BLaER1 (cell line): ENCODE measurements at regions not wholly inside any gene's neighbourhood (a gene's known extent, or its start where the extent isn't known, plus 50 kb on each side); places are given as distances from the start of the nearest gene placed in this dataset.

Experiments used
- H3K27ac ChIP-seq: shearing (Covaris generic); formaldehyde crosslinking; 2 replicates; pipeline ENCODE4 v1.8.1; 2022
- H3K27me3 ChIP-seq: shearing (Covaris generic); formaldehyde crosslinking; 2 replicates; pipeline ENCODE4 v1.8.1; 2022
- H3K36me3 ChIP-seq: shearing (Covaris generic); formaldehyde crosslinking; 2 replicates; pipeline ENCODE4 v1.8.1; 2022
- H3K4me1 ChIP-seq: shearing (Covaris generic); formaldehyde crosslinking; 2 replicates; pipeline ENCODE4 v1.8.1; 2022
- H3K4me2 ChIP-seq: shearing (Covaris generic); formaldehyde crosslinking; 2 replicates; pipeline ENCODE4 v1.8.1; 2022
- H3K4me3 ChIP-seq: shearing (Covaris generic); formaldehyde crosslinking; 2 replicates; pipeline ENCODE4 v1.8.1; 2022
- H3K9ac ChIP-seq: shearing (Covaris generic); formaldehyde crosslinking; 2 replicates; pipeline ENCODE4 v1.8.1; 2022
- H3K9me3 ChIP-seq: shearing (Covaris generic); formaldehyde crosslinking; 2 replicates; pipeline ENCODE4 v1.8.1; 2022
- H4K20me1 ChIP-seq: shearing (Covaris generic); formaldehyde crosslinking; 2 replicates; pipeline ENCODE4 v1.8.1; 2022
- Cebpa-rat ChIP-seq: shearing (Covaris generic); IDR thresholded peaks from 2 replicates; pipeline ENCODE4 v1.8.1; 2022

- Histone ChIP-seq H3K4me1 (no peaks in the 10 kb centered on the region), H4K20me1 (no peaks in the 10 kb centered on the region), H3K4me3 (no peak overlapping the region), H3K27ac (no peak overlapping the region), H3K4me2 (no peak overlapping the region), H3K9ac (no peak overlapping the region), H3K9me3 (peaks cover 28% of the 10 kb centered on the region), H3K36me3 (0 out of 2 replicates have a peak, but pooled peaks cover 9% of the 10 kb centered on the region), H3K27me3 (no peaks in the 10 kb centered on the region)
- no peak for TF ChIP-seq Cebpa-rat
Measured at GRCh38 chr3:18597919-18598318, 172.8 kb upstream of the SATB1 start.

DNA sequence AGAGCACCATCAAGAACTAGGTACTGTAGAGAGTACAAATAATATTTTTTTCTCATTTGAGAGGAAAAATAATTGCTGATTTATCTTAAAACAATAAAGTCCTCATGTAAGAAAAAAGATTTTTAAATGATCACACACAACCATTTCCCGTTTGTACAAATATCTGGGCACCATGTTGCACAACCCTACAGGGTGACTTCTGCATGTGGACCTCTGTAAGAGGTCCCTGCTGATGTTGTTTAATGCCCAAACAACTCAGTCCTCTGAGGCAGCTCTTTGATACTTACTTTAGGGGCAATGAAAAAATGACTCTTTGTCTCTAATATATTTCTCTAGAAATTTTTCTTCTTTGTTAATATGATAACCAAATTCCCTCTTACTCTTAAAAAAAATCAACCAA lies 168.1 kb upstream of the SATB1 start:
- 0 out of 2 replicates have a peak, but pooled peaks cover 9% of the 10 kb centered on the region for H3K36me3 ChIP-seq
- no peak overlapping the region for H3K9ac ChIP-seq
- peaks cover 15% of the 10 kb centered on the region for H3K9me3 ChIP-seq
- no peak for TF ChIP-seq Cebpa-rat
- H4K20me1 ChIP-seq, result no peaks in the 10 kb centered on the region
- H3K4me3 ChIP-seq, result no peak overlapping the region
- no peak overlapping the region for H3K4me2 ChIP-seq
- H3K27me3 ChIP-seq, result no peaks in the 10 kb centered on the region
- no peak overlapping the region for H3K27ac ChIP-seq
- no peaks in the 10 kb centered on the region for H3K4me1 ChIP-seq

GRCh38 chr3:18591120-18591519 lies 166.0 kb upstream of the SATB1 start:
- H3K4me2 ChIP-seq, result no peak overlapping the region
- H3K4me3 ChIP-seq, result no peak overlapping the region
- no peak overlapping the region for H3K27ac ChIP-seq

DNA sequence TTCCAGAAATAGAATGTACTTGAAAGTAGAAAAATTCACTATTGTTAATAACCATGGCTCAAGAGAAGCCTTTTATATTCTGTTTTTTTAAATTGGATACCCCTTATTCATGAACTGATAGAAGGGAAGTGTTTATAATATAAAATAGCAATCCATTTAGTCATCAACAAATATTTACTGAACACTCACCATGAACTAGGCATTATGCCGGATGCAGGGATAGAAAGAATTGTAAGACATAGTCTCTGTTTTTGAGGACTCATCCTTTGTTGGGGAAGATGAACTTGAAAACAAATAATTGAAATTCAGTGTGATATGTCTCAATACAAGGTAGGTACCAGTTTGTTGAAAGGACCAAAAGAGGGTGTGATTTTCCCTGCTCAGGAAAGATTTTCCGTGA lies 160.9 kb upstream of the SATB1 start:
- Histone ChIP-seq H3K9ac (no peak overlapping the region), H3K27me3 (no peaks in the 10 kb centered on the region), H3K9me3 (peaks cover 11% of the 10 kb centered on the region), H4K20me1 (no peaks in the 10 kb centered on the region), H3K36me3 (no peaks in the 10 kb centered on the region), H3K4me1 (no peaks in the 10 kb centered on the region), H3K4me3 (no peak overlapping the region), H3K4me2 (no peak overlapping the region), H3K27ac (no peak overlapping the region)
- TF ChIP-seq Cebpa-rat, result no peak

More at GRCh38 chr3:18591120-18591519, 166.0 kb upstream of the SATB1 start:
- no peak for TF ChIP-seq Cebpa-rat
- H3K36me3 ChIP-seq, result no peaks in the 10 kb centered on the region
- H3K4me1 ChIP-seq, result no peaks in the 10 kb centered on the region
- no peaks in the 10 kb centered on the region for H4K20me1 ChIP-seq
- no peaks in the 10 kb centered on the region for H3K27me3 ChIP-seq
- H3K9me3 ChIP-seq, result no peaks in the 10 kb centered on the region
- no peak overlapping the region for H3K9ac ChIP-seq

GRCh38 chr3:18585004-18585968 lies 160.1 kb upstream of the SATB1 start:
- Histone ChIP-seq H3K27ac (no peak overlapping the region), H3K27me3 (no peaks in the 10 kb centered on the region), H4K20me1 (no peaks in the 10 kb centered on the region), H3K36me3 (no peaks in the 10 kb centered on the region), H3K4me3 (no peak overlapping the region), H3K4me1 (peaks cover 3% of the 10 kb centered on the region), H3K9me3 (peaks cover 11% of the 10 kb centered on the region), H3K4me2 (no peak overlapping the region), H3K9ac (no peak overlapping the region)
- TF ChIP-seq Cebpa-rat, result no peak

DNA sequence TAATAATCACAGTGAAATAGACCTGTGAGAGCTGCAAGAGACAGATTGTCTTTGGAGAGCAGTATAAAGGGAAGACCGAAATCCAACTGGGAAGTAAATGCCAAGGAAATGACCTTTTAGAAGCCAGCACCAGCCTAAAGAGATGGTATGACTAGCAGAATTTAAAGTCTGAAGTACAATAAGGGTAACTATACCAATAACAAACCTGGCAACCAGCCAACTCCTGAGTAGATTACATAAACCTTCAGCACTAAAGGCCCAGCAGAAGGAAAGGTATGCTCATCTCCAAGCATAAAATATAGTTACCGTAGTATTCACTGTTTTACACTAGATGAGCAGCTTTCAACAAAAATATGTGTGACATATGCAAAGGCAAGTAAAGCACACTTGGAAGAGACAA lies 155.1 kb upstream of the SATB1 start:
- H3K4me1 ChIP-seq, result peaks cover 20% of the 10 kb centered on the region
- H3K4me3 ChIP-seq, result no peak overlapping the region
- no peak for TF ChIP-seq Cebpa-rat
- peak overlapping the region; percentile 49; the same call in 1 of the 2 replicates for H3K27ac ChIP-seq
- H3K9ac ChIP-seq, result peak overlapping the region; percentile 11; the same call in 1 of the 2 replicates
- H4K20me1 ChIP-seq, result no peaks in the 10 kb centered on the region
- peak overlapping the region; percentile 76 for H3K4me2 ChIP-seq
- H3K9me3 ChIP-seq, result peaks cover 11% of the 10 kb centered on the region
- no peaks in the 10 kb centered on the region for H3K36me3 ChIP-seq
- H3K27me3 ChIP-seq, result no peaks in the 10 kb centered on the region

GRCh38 chr3:18579661-18580060 lies 154.5 kb upstream of the SATB1 start:
- H3K4me3 ChIP-seq, result no peak overlapping the region
- peaks cover 11% of the 10 kb centered on the region for H3K9me3 ChIP-seq
- H4K20me1 ChIP-seq, result no peaks in the 10 kb centered on the region
- H3K27ac ChIP-seq, result peak overlapping the region; percentile 49
- H3K4me1 ChIP-seq, result peaks cover 20% of the 10 kb centered on the region
- H3K36me3 ChIP-seq, result no peaks in the 10 kb centered on the region
- TF ChIP-seq Cebpa-rat, result peak; percentile 66; the same call in 1 of the 2 replicates
- peak overlapping the region; percentile 11; the same call in 1 of the 2 replicates for H3K9ac ChIP-seq
- H3K27me3 ChIP-seq, result no peaks in the 10 kb centered on the region
- H3K4me2 ChIP-seq, result peak overlapping the region; percentile 76

DNA sequence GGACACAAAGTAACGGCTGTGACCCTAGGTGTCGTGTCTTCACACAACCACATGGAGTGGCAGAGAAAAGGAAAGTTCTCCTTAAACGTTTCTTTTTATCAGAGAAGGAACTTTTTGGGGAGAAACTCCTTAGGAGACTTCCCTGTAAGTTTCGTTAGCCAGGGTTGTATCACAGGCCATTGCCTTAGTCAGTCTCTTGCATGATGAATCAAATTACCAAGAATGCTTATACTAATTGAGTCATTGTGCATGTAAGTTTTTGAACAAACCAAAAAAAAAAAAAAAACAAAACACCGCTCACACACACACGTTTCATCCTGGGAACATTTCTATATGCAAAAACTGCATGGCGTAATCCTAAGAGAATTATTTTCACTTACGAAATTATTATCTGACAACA lies 150.4 kb upstream of the SATB1 start:
- Histone ChIP-seq H4K20me1 (no peaks in the 10 kb centered on the region), H3K9me3 (no peaks in the 10 kb centered on the region), H3K27me3 (no peaks in the 10 kb centered on the region), H3K4me3 (no peak overlapping the region), H3K4me1 (peaks cover 20% of the 10 kb centered on the region), H3K9ac (no peak overlapping the region), H3K27ac (no peak overlapping the region), H3K36me3 (no peaks in the 10 kb centered on the region), H3K4me2 (no peak overlapping the region)
- no peak for TF ChIP-seq Cebpa-rat

- Histone ChIP-seq H3K4me2 (no peak overlapping the region), H3K4me1 (no peaks in the 10 kb centered on the region)
- no peak for TF ChIP-seq Cebpa-rat
Measured at GRCh38 chr3:18572809-18573208, 147.7 kb upstream of the SATB1 start.

DNA sequence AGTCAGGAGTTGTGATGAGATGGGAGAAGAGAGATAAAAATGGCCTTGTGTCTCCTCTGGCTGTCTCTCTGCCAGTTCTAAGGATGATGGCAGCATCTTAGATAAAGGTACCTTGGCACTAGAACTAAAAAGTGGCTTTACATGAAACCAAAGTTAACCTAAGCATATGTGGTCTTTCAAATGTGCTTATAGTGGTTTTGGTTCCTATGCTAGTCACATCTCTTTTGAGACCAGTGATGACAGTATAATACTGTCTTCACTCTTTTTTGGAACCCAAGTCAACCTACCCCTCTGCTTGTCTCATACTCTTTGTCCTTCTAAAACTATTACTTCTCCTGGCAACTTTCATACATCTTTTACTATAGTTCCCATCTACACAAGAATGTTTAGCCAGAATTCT lies 142.2 kb upstream of the SATB1 start:
- Histone ChIP-seq H3K9ac (no peak overlapping the region), H3K9me3 (no peaks in the 10 kb centered on the region), H3K27ac (no peak overlapping the region), H3K27me3 (no peaks in the 10 kb centered on the region), H3K4me3 (no peak overlapping the region), H3K4me2 (no peak overlapping the region), H3K36me3 (no peaks in the 10 kb centered on the region), H4K20me1 (no peaks in the 10 kb centered on the region), H3K4me1 (no peaks in the 10 kb centered on the region)
- no peak for TF ChIP-seq Cebpa-rat

More at GRCh38 chr3:18572809-18573208, 147.7 kb upstream of the SATB1 start:
- H3K36me3 ChIP-seq, result no peaks in the 10 kb centered on the region
- no peaks in the 10 kb centered on the region for H3K27me3 ChIP-seq
- no peak overlapping the region for H3K4me3 ChIP-seq
- no peak overlapping the region for H3K27ac ChIP-seq
- H4K20me1 ChIP-seq, result no peaks in the 10 kb centered on the region
- H3K9me3 ChIP-seq, result no peaks in the 10 kb centered on the region
- no peak overlapping the region for H3K9ac ChIP-seq
